HEK293 (cell line): ENCODE measurements at regions not wholly inside any gene's neighbourhood (a gene's known extent, or its start where the extent isn't known, plus 50 kb on each side); places are given as distances from the start of the nearest gene placed in this dataset.

Source experiments
- CTCF ChIA-PET: fragments of 350-600 bp; formaldehyde crosslinking; extraction: SDS; loops from one replicate; lab custom pipeline; 2021; ENCODE audit warnings: antibody characterized with exemption; lab: Yijun Ruan, JAX
- POLR2A ChIA-PET: fragments of 300-600 bp; formaldehyde crosslinking; extraction: SDS; loops from one replicate; lab custom pipeline; 2020; ENCODE audit warnings: antibody characterized with exemption, inconsistent platforms; lab: Yijun Ruan, JAX
- H3K27ac ChIP-seq: fragments of 200-500 bp; sonication (Bioruptor generic); 2 replicates; pipeline ENCODE4 v1.5.1; 2014; ENCODE audit warnings: low read depth, low read length, control low read depth, inconsistent platforms; ENCODE audit errors: extremely low read depth
- H3K36me3 ChIP-seq, 2 experiments: fragments of 200-500 bp in 1 of 2; sonication (Bioruptor generic) in 1 of 2; 1 replicate in 1 of 2; 2 replicates in 1 of 2; pipeline ENCODE4 v1.5.1; 2014 to 2017; ENCODE audit warnings: inconsistent platforms in 2 of 2, low read length in 2 of 2; ENCODE audit not compliant: control insufficient read depth in 2 of 2, insufficient read depth in 1 of 2
- H3K4me1 ChIP-seq: fragments of 200-500 bp; sonication (Bioruptor generic); 2 replicates; pipeline ENCODE4 v1.5.1; 2014; ENCODE audit warnings: mild to moderate bottlenecking, low read length, inconsistent platforms; ENCODE audit not compliant: control insufficient read depth, insufficient read depth
- H3K4me3 ChIP-seq: 2 replicates; pipeline ENCODE4 v1.5.1; 2011; ENCODE audit warnings: low read depth, mild to moderate bottlenecking, control low read depth, low read length, moderate library complexity
- H3K9me3 ChIP-seq: fragments of 200-500 bp; sonication (Bioruptor generic); 2 replicates; pipeline ENCODE4 v1.5.1; 2014; ENCODE audit warnings: low read depth, low read length, inconsistent platforms; ENCODE audit not compliant: control insufficient read depth, insufficient read depth
- GLI4 ChIP-seq: fragments of 450-650 bp; formaldehyde crosslinking; IDR thresholded peaks from 2 replicates; pipeline ENCODE4 v1.5.1; 2016; ENCODE audit warnings: missing biosample characterization, missing genetic modification characterization
- GLIS2 ChIP-seq: fragments of 450-650 bp; formaldehyde crosslinking; IDR thresholded peaks from 2 replicates; pipeline ENCODE4 v1.5.1; 2016; ENCODE audit warnings: missing biosample characterization, missing genetic modification characterization
- HIC1 ChIP-seq: fragments of 450-650 bp; formaldehyde crosslinking; IDR thresholded peaks from 2 replicates; pipeline ENCODE4 v1.5.1; 2016; ENCODE audit warnings: missing biosample characterization, missing genetic modification characterization
- HOXD13 ChIP-seq: sonication (generic); formaldehyde crosslinking; IDR thresholded peaks from 2 replicates; pipeline ENCODE4 v1.8.0; 2022; ENCODE audit warnings: missing genetic modification reagents, borderline replicate concordance
- KLF1 ChIP-seq: fragments of 450-650 bp; formaldehyde crosslinking; IDR thresholded peaks from 2 replicates; pipeline ENCODE4 v1.5.1; 2016; ENCODE audit warnings: missing biosample characterization, missing genetic modification characterization
- REST ChIP-seq: fragments of 450-650 bp; formaldehyde crosslinking; IDR thresholded peaks from 2 replicates; pipeline ENCODE4 v1.5.1; 2016; ENCODE audit warnings: missing biosample characterization, missing genetic modification characterization
- ZBTB11 ChIP-seq: fragments of 450-650 bp; formaldehyde crosslinking; conservative IDR thresholded peaks from 2 replicates; pipeline ENCODE4 v1.5.1; 2016; ENCODE audit warnings: low read depth, missing biosample characterization, missing genetic modification characterization
- ZBTB8A ChIP-seq: fragments of 450-650 bp; formaldehyde crosslinking; IDR thresholded peaks from 2 replicates; pipeline ENCODE4 v1.5.1; 2016; ENCODE audit warnings: missing biosample characterization, missing genetic modification characterization
- ZNF10 ChIP-seq: fragments of 450-650 bp; formaldehyde crosslinking; IDR thresholded peaks from 2 replicates; pipeline ENCODE4 v1.5.1; 2017; ENCODE audit warnings: missing biosample characterization, missing genetic modification characterization
- ZNF2 ChIP-seq: fragments of 450-650 bp; formaldehyde crosslinking; IDR thresholded peaks from 2 replicates; pipeline ENCODE4 v1.5.1; 2016; ENCODE audit warnings: missing biosample characterization, missing genetic modification characterization
- ZNF223 ChIP-seq: fragments of 450-650 bp; formaldehyde crosslinking; IDR thresholded peaks from 2 replicates; pipeline ENCODE4 v1.5.1; 2016; ENCODE audit warnings: missing biosample characterization, missing genetic modification characterization
- ZNF266 ChIP-seq: fragments of 450-650 bp; formaldehyde crosslinking; IDR thresholded peaks from 2 replicates; pipeline ENCODE4 v1.5.1; 2016; ENCODE audit warnings: missing biosample characterization, missing genetic modification characterization, low read depth
- ZNF292 ChIP-seq: fragments of 450-650 bp; formaldehyde crosslinking; IDR thresholded peaks from 2 replicates; pipeline ENCODE4 v1.5.1; 2016; ENCODE audit warnings: low read depth, missing biosample characterization, missing genetic modification characterization, borderline replicate concordance
- ZNF501 ChIP-seq: fragments of 450-650 bp; formaldehyde crosslinking; IDR thresholded peaks from 2 replicates; pipeline ENCODE4 v1.5.1; 2016; ENCODE audit warnings: missing biosample characterization, missing genetic modification characterization
- ZNF514 ChIP-seq: fragments of 450-650 bp; formaldehyde crosslinking; IDR thresholded peaks from 2 replicates; pipeline ENCODE4 v1.5.1; 2016; ENCODE audit warnings: missing biosample characterization, missing genetic modification characterization
- ZNF585B ChIP-seq: fragments of 450-650 bp; formaldehyde crosslinking; IDR thresholded peaks from 2 replicates; pipeline ENCODE4 v1.5.1; 2016; ENCODE audit warnings: missing biosample characterization, missing genetic modification characterization
- ZNF645 ChIP-seq: fragments of 450-650 bp; formaldehyde crosslinking; IDR thresholded peaks from 2 replicates; pipeline ENCODE4; 2016; ENCODE audit warnings: missing biosample characterization, missing genetic modification characterization
- ZNF692 ChIP-seq: fragments of 450-650 bp; formaldehyde crosslinking; IDR thresholded peaks from 2 replicates; pipeline ENCODE4 v1.5.1; 2016; ENCODE audit warnings: missing biosample characterization, missing genetic modification characterization

- no peaks in the 10 kb centered on the region for H3K36me3 ChIP-seq
- no peak overlapping the region for H3K4me3 ChIP-seq
- no peak overlapping the region for H3K27ac ChIP-seq
- no peaks in the 10 kb centered on the region for H3K9me3 ChIP-seq
- CTCF ChIA-PET = interaction anchor here (0.6 kb wide), 1 partner anchor 38 kb away, joined by 3 read pairs; no protein-coding TSS in a partner anchor
- H3K4me1 ChIP-seq = 0 out of 2 replicates have a peak, but pooled peaks cover 3% of the 10 kb centered on the region
- TF ChIP-seq ZNF501 = no peak
- TF ChIP-seq ZNF223 (tag by site-specific recombination) = no peak
- no peak for TF ChIP-seq REST (tag by site-specific recombination)
- TF ChIP-seq ZNF514 (tag by site-specific recombination) = no peak
- TF ChIP-seq ZBTB8A = no peak
- TF ChIP-seq ZBTB11 (tag by site-specific recombination) = no peak
- no peak for TF ChIP-seq HOXD13 (CRISPR knock-in tag)
- TF ChIP-seq ZNF10 = no peak
- TF ChIP-seq ZNF2 (tag by site-specific recombination) = no peak
- TF ChIP-seq GLIS2 (tag by site-specific recombination) = no peak
- TF ChIP-seq ZNF585B (tag by site-specific recombination) = no peak
- TF ChIP-seq ZNF692 = no peak
- TF ChIP-seq KLF1 = no peak
- TF ChIP-seq HIC1 = no peak
- no peak for TF ChIP-seq ZNF266
- TF ChIP-seq GLI4 (tag by site-specific recombination) = no peak
- TF ChIP-seq ZNF292 (tag by site-specific recombination) = no peak
- TF ChIP-seq ZNF645 (tag by site-specific recombination) = no peak
- TF ChIP-seq, all 188 proteins: peak for 0
- POLR2A ChIA-PET = no interaction called here
These were observed 767.7 kb downstream of the TUSC7 start for GRCh38 chr3:117477214-117477755.
